GM12878 (cell line): ENCODE measurements at regions not wholly inside any gene's neighbourhood (a gene's known extent, or its start where the extent isn't known, plus 50 kb on each side); places are given as distances from the start of the nearest gene placed in this dataset.

Experiments
- ATAC-seq: fragments of 200-7000 bp; cut with Tn5 transposase; 3 replicates; pipeline ENCODE4 v1.9.1; 2020; ENCODE audit warnings: mild to moderate bottlenecking, moderate library complexity
- BruUV-seq: library from RNA; stranded (reverse); fragments of 400-500 nt; replicated peaks from 2 replicates; lab custom pipeline; 2021; lab: Mats Ljungman, UMichigan
- CTCF ChIA-PET: fragments of 300-600 bp; sonication (Branson Sonifier 250); formaldehyde crosslinking; extraction: SDS; loops from one replicate; lab custom pipeline; 2021; ENCODE audit warnings: inconsistent platforms; lab: Yijun Ruan, JAX
- POLR2A ChIA-PET: fragments of 350-600 bp; formaldehyde crosslinking; extraction: SDS; loops from one replicate; lab custom pipeline; 2021; ENCODE audit warnings: inconsistent platforms; lab: Charles Lee
- RAD21 ChIA-PET: fragments of 300-600 bp; sonication (Branson Sonifier 250); formaldehyde crosslinking; loops from one replicate; lab custom pipeline; 2023; ENCODE audit warnings: antibody characterized with exemption; ENCODE audit not compliant: unreplicated experiment; lab: Charles Lee
- SMC1A ChIA-PET: fragments of 300-600 bp; sonication (Branson Sonifier 250); formaldehyde crosslinking; loops from one replicate; lab custom pipeline; 2023; ENCODE audit not compliant: unreplicated experiment, uncharacterized antibody; lab: Charles Lee
- DNase-seq: peaks from one replicate; pipeline ENCODE4 v3.0.0-alpha.2; 2011; ENCODE audit warnings: low read depth, low spot score
- FAIRE-seq: peaks from 3 replicates; lab custom pipeline; 2011; peaks lifted over from hg19 to GRCh38; lab: Jason Lieb, UNC
- H2AFZ ChIP-seq: 2 replicates; pipeline ENCODE4 v1.6.0; 2011; ENCODE audit warnings: low read depth, low read length, control low read depth; ENCODE audit not compliant: control insufficient read depth
- H3K27ac ChIP-seq: 2 replicates; pipeline ENCODE4 v1.5.1; 2011; ENCODE audit warnings: control low read depth; ENCODE audit not compliant: control insufficient read depth, insufficient read depth
- H3K27me3 ChIP-seq, 2 experiments: replicated peaks in 1 of 2; 2 replicates each; pipeline versions ENCODE4 v1.6.0 to v1.6.1; 2011; ENCODE audit warnings: low read length in 1 of 2; ENCODE audit not compliant: control insufficient read depth in 2 of 2, insufficient read depth in 2 of 2
- H3K36me3 ChIP-seq, 2 experiments: 2 replicates each; pipeline ENCODE4 v1.5.1; 2011; ENCODE audit warnings: low read length in 1 of 2; ENCODE audit not compliant: control insufficient read depth in 2 of 2, insufficient read depth in 2 of 2
- H3K4me1 ChIP-seq: 2 replicates; pipeline ENCODE4 v1.6.1; 2011; ENCODE audit warnings: mild to moderate bottlenecking, low read length, moderate library complexity, mixed read lengths; ENCODE audit not compliant: control insufficient read depth, insufficient read depth
- H3K4me2 ChIP-seq: 2 replicates; pipeline ENCODE4 v1.6.0; 2011; ENCODE audit warnings: control low read depth; ENCODE audit not compliant: control insufficient read depth, insufficient read depth
- H3K4me3 ChIP-seq: fragments of 200-600 bp; sonication (generic); 2 replicates; pipeline ENCODE4 v1.5.1; 2016
- H3K79me2 ChIP-seq: 2 replicates; pipeline ENCODE4 v1.6.0; 2011; ENCODE audit warnings: low read length; ENCODE audit not compliant: control insufficient read depth, insufficient read depth
- H3K9ac ChIP-seq: 2 replicates; pipeline ENCODE4 v1.8.0; 2011; ENCODE audit warnings: low read length, control low read depth, mixed read lengths; ENCODE audit not compliant: control insufficient read depth, insufficient read depth
- H3K9me3 ChIP-seq: replicated peaks from 3 replicates; pipeline ENCODE4 v1.5.1; 2011; ENCODE audit warnings: mild to moderate bottlenecking, low read length; ENCODE audit not compliant: control insufficient read depth, insufficient read depth
- H4K20me1 ChIP-seq: 2 replicates; pipeline ENCODE4 v1.6.0; 2011; ENCODE audit not compliant: control insufficient read depth, insufficient read depth
- BCL3 ChIP-seq: IDR thresholded peaks from 2 replicates; pipeline ENCODE4 v1.6.1; 2011; ENCODE audit warnings: borderline replicate concordance, low read depth, mild to moderate bottlenecking, moderate library complexity, low read length; ENCODE audit not compliant: insufficient read depth, poor library complexity, severe bottlenecking
- BHLHE40 ChIP-seq, 2 experiments: fragments of 450-650 bp in 1 of 2; IDR thresholded peaks; 2 replicates each; pipeline ENCODE4 v1.6.1; 2011 to 2017; ENCODE audit warnings: low read depth in 2 of 2, borderline replicate concordance in 1 of 2, improper control_type of control experiment in 1 of 2, low read length in 1 of 2, mild to moderate bottlenecking in 1 of 2
- CREB1 ChIP-seq: IDR thresholded peaks from 2 replicates; pipeline ENCODE4 v1.6.1; 2012; ENCODE audit warnings: low read depth, mild to moderate bottlenecking, inconsistent platforms
- EP300 ChIP-seq, 2 experiments: fragments of 150-350 bp in 1 of 2; IDR thresholded peaks; 2 replicates each; pipeline ENCODE4 v1.6.1; 2011 to 2012; ENCODE audit warnings: low read depth in 2 of 2, low read length in 2 of 2, borderline replicate concordance in 1 of 2, improper control_type of control experiment in 1 of 2, inconsistent platforms in 1 of 2; ENCODE audit not compliant: control insufficient read depth in 1 of 2
- FOS ChIP-seq: IDR thresholded peaks from 3 replicates; pipeline ENCODE4 v1.6.1; 2011; ENCODE audit warnings: borderline replicate concordance; ENCODE audit not compliant: insufficient read length; ENCODE audit errors: extremely low read depth
- IRF4 ChIP-seq: IDR thresholded peaks from 2 replicates; pipeline ENCODE4 v1.6.1; 2011; ENCODE audit warnings: low read depth, low read length
- JUNB ChIP-seq: IDR thresholded peaks from 2 replicates; pipeline ENCODE4 v1.6.1; 2016; ENCODE audit warnings: antibody characterized with exemption, mild to moderate bottlenecking
- JUND ChIP-seq: IDR thresholded peaks from 2 replicates; pipeline ENCODE4 v1.6.1; 2012; ENCODE audit warnings: low read depth, mild to moderate bottlenecking, low read length, improper control_type of control experiment, moderate library complexity
- PAX8 ChIP-seq: fragments of 450-650 bp; IDR thresholded peaks from 2 replicates; pipeline ENCODE4 v1.6.1; 2017; ENCODE audit warnings: mild to moderate bottlenecking, moderate library complexity
- TCF12 ChIP-seq: IDR thresholded peaks from 2 replicates; pipeline ENCODE4 v1.6.1; 2011; ENCODE audit warnings: low read depth, mild to moderate bottlenecking, low read length
- ZBTB33 ChIP-seq: fragments of 450-650 bp; IDR thresholded peaks from 2 replicates; pipeline ENCODE4 v1.6.1; 2017; ENCODE audit warnings: mild to moderate bottlenecking
- ZNF217 ChIP-seq: fragments of 450-650 bp; IDR thresholded peaks from 2 replicates; pipeline ENCODE4 v1.6.1; 2017; ENCODE audit warnings: antibody characterized with exemption, mild to moderate bottlenecking
- WGBS: methylation state at CpG from one replicate; pipeline ENCODE4 v1.1.6; 2016; ENCODE audit warnings: low lambda C conversion rate; ENCODE audit not compliant: insufficient replicate concordance, insufficient coverage; ENCODE audit errors: missing lambda C conversion rate; 5-methylcytosine and 5-hydroxymethylcytosine counted together
- in situ Hi-C: fragments of 300-500 bp; cut with MboI; formaldehyde crosslinking; loops from 9 replicates; pipeline ENCODE4 v1.14.3; 2018; ENCODE audit warnings: mixed read lengths
- intact Hi-C: fragments of 100-400 bp; cut with micrococcal nuclease; formaldehyde crosslinking; loops from one replicate; pipeline ENCODE4 v1.14.2; 2022; ENCODE audit not compliant: unreplicated experiment

DNA sequence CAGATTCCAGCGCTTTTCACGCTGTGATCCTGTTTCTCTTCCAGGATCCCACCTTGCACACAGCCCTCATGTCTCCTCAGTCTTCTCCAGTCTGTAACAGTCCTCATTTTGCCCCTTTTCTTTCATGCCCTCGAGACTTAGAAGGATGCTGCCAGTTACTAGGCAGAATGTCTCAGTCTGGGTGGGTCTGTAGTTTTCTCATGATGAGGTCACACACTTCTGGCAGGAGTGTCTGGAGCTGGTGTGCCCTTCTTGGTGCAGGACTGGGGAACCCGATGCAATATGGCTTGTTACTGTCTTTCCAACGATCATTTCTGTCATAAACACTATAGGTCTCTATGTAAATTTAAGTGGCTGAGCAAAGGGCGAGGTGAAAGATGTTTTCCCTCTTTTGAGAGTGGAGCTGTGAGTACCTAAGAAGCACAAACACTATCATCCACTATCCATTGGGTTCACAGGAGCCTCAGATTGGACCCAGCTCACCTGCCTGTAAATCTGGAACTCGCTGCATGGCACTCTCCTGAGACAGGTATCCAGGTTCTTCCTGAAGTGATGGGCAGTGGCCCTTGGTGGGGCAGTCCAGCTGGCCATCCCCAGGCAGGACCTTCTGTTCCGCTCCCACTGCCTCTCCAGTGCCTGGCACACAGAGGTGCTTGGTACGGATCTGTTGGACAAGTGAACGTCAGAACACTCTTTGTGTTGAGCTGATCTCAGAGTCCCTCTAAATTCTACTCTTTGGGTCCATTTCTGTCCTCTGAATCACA is 64.3 kb upstream of the ZNF32 start:
- Histone ChIP-seq H3K4me3 (no peak overlapping the region), H3K9me3 (no peaks in the 10 kb centered on the region), H3K4me2 (no peak overlapping the region), H4K20me1 (no peaks in the 10 kb centered on the region), H3K9ac (no peak overlapping the region), H3K79me2 (no peaks in the 10 kb centered on the region), H3K27me3 (peaks cover 0 to 2% of the 10 kb centered on the region in 2 experiments; a peak in 2 of 4 replicates), H2AFZ (no peak overlapping the region), H3K36me3 (no peaks in the 10 kb centered on the region), H3K27ac (no peak overlapping the region), H3K4me1 (no peaks in the 10 kb centered on the region)
- RAD21 ChIA-PET = no interaction called here
- TF ChIP-seq ZNF217 = no peak
- TF ChIP-seq TCF12 = no peak
- no peak for TF ChIP-seq CREB1
- no peak for TF ChIP-seq EP300 (IDR thresholded peaks at IDR 0.05; ENCODE audit: borderline replicate concordance in 1 of 2, control insufficient read depth in 1 of 2, low read depth in 2 of 2, low read length in 2 of 2)
- TF ChIP-seq JUNB = no peak
- no peak for FAIRE-seq
- no TSS peak for BruUV-seq
- POLR2A ChIA-PET = no interaction called here
- WGBS = 9% methylated on average over 10 of the region's 10 CpGs
- CTCF ChIA-PET = no interaction called here
- no peak for ATAC-seq
- SMC1A ChIA-PET = interaction anchor here (0.5 kb wide), 1 partner anchor 462 kb away, joined by 3 read pairs; no protein-coding TSS in a partner anchor
- intact Hi-C loops = no loop called here
- in situ Hi-C loops = no loop called here
- DNase-seq = no peak

- Histone ChIP-seq H3K9me3 (no peaks in the 10 kb centered on the region), H3K27me3 (peaks cover 0 to 2% of the 10 kb centered on the region in 2 experiments; a peak in 2 of 4 replicates), H3K4me2 (no peak overlapping the region), H4K20me1 (no peaks in the 10 kb centered on the region), H3K4me1 (no peaks in the 10 kb centered on the region), H3K4me3 (no peak overlapping the region), H2AFZ (no peak overlapping the region), H3K9ac (no peak overlapping the region), H3K27ac (no peak overlapping the region), H3K36me3 (no peaks in the 10 kb centered on the region), H3K79me2 (no peaks in the 10 kb centered on the region)
- no peak for FAIRE-seq
- no TSS peak for BruUV-seq
- intact Hi-C loops = no loop called here
- 20% methylated on average over 7 of the region's 7 CpGs for WGBS
- in situ Hi-C loops = no loop called here
- TF ChIP-seq PAX8 (no peak), JUND (no peak), FOS (no peak), BCL3 (peak; percentile 65), ZBTB33 (no peak), BHLHE40 (IDR thresholded peaks at IDR 0.05; ENCODE audit: borderline replicate concordance in 1 of 2, low read depth in 2 of 2, low read length in 1 of 2) (no peak), IRF4 (no peak)
- ChIA-PET SMC1A (no interaction called here), RAD21 (no interaction called here), CTCF (no interaction called here), POLR2A (no interaction called here)
- no peak for DNase-seq
- ATAC-seq = no peak
Measured at GRCh38 chr10:43710772-43711471, 62.2 kb upstream of the ZNF32 start.
